ENCODE measurements at regions not wholly inside any gene's neighbourhood (a gene's known extent, or its start where the extent isn't known, plus 50 kb on each side); places are given as distances from the start of the nearest gene placed in this dataset.

- no peaks in the 10 kb centered on the region for H3K4me1 ChIP-seq (ENCODE audit: control insufficient read depth, low read length)
- H3K4me3 ChIP-seq (ENCODE audit: low read length), result no peak overlapping the region
- no peaks in the 10 kb centered on the region for H3K36me3 ChIP-seq (ENCODE audit: control insufficient read depth, low read length)
- no peaks in the 10 kb centered on the region for H3F3A ChIP-seq (ENCODE audit: control insufficient read depth, insufficient read depth)
- H3K79me2 ChIP-seq (ENCODE audit: control insufficient read depth, low read length), result no peaks in the 10 kb centered on the region
- no peak for TF ChIP-seq EZH2phosphoT487 (IDR thresholded peaks at IDR 0.05; ENCODE audit: borderline replicate concordance, low read length)
- no peak for TF ChIP-seq CTCF (IDR thresholded peaks at IDR 0.05; ENCODE audit: low read depth, low read length, poor library complexity, severe bottlenecking)
- no peaks in the 10 kb centered on the region for H3K9me3 ChIP-seq (ENCODE audit: control insufficient read depth, insufficient read depth, low read length)
- no peak overlapping the region for H3K4me2 ChIP-seq (ENCODE audit: low read length)
- H3K9me2 ChIP-seq (replicated peaks; ENCODE audit: control insufficient read depth, low read length), result no peaks in the 10 kb centered on the region
- H4K20me1 ChIP-seq (ENCODE audit: control insufficient read depth, insufficient read depth, low read depth, low read length), result no peaks in the 10 kb centered on the region
- H3K27me3 ChIP-seq (ENCODE audit: control insufficient read depth, low read length), result no peaks in the 10 kb centered on the region
- no peak overlapping the region for H3K27ac ChIP-seq (ENCODE audit: low read depth, low read length)
These were observed 151.7 kb upstream of the SAMSN1 start for GRCh38 chr21:14697769-14698168.

- TF ChIP-seq EZH2phosphoT487 (IDR thresholded peaks at IDR 0.05; ENCODE audit: borderline replicate concordance, low read length) (no peak), CTCF (IDR thresholded peaks at IDR 0.05; ENCODE audit: low read depth, low read length, poor library complexity, severe bottlenecking) (no peak)
- H3K4me2 ChIP-seq (ENCODE audit: low read length), result no peak overlapping the region
- H3K4me1 ChIP-seq (ENCODE audit: control insufficient read depth, low read length), result peaks cover 12% of the 10 kb centered on the region
- H3K79me2 ChIP-seq (ENCODE audit: control insufficient read depth, low read length), result no peaks in the 10 kb centered on the region
- H3K27ac ChIP-seq (ENCODE audit: low read depth, low read length), result no peak overlapping the region
- no peaks in the 10 kb centered on the region for H3K27me3 ChIP-seq (ENCODE audit: control insufficient read depth, low read length)
- no peaks in the 10 kb centered on the region for H3K9me3 ChIP-seq (ENCODE audit: control insufficient read depth, insufficient read depth, low read length)
- no peaks in the 10 kb centered on the region for H3F3A ChIP-seq (ENCODE audit: control insufficient read depth, insufficient read depth)
- no peaks in the 10 kb centered on the region for H3K9me2 ChIP-seq (replicated peaks; ENCODE audit: control insufficient read depth, low read length)
- H3K4me3 ChIP-seq (ENCODE audit: low read length), result no peak overlapping the region
- H4K20me1 ChIP-seq (ENCODE audit: control insufficient read depth, insufficient read depth, low read depth, low read length), result no peaks in the 10 kb centered on the region
- no peaks in the 10 kb centered on the region for H3K36me3 ChIP-seq (ENCODE audit: control insufficient read depth, low read length)
These were observed 148.7 kb upstream of the SAMSN1 start for GRCh38 chr21:14694817-14695216.

GRCh38 chr21:14693997-14694396, 147.9 kb upstream of the SAMSN1 start:
- no peak overlapping the region for H3K27ac ChIP-seq (ENCODE audit: low read depth, low read length)
- no peaks in the 10 kb centered on the region for H3K27me3 ChIP-seq (ENCODE audit: control insufficient read depth, low read length)
- H3K36me3 ChIP-seq (ENCODE audit: control insufficient read depth, low read length), result no peaks in the 10 kb centered on the region
- no peak overlapping the region for H3K4me3 ChIP-seq (ENCODE audit: low read length)
- no peaks in the 10 kb centered on the region for H3K9me2 ChIP-seq (replicated peaks; ENCODE audit: control insufficient read depth, low read length)
- H3K79me2 ChIP-seq (ENCODE audit: control insufficient read depth, low read length), result no peaks in the 10 kb centered on the region
- no peak overlapping the region for H3K4me2 ChIP-seq (ENCODE audit: low read length)
- TF ChIP-seq EZH2phosphoT487 (IDR thresholded peaks at IDR 0.05; ENCODE audit: borderline replicate concordance, low read length) (no peak), CTCF (IDR thresholded peaks at IDR 0.05; ENCODE audit: low read depth, low read length, poor library complexity, severe bottlenecking) (no peak)
- H3F3A ChIP-seq (ENCODE audit: control insufficient read depth, insufficient read depth), result no peaks in the 10 kb centered on the region
- H3K4me1 ChIP-seq (ENCODE audit: control insufficient read depth, low read length), result peaks cover 12% of the 10 kb centered on the region
- H3K9me3 ChIP-seq (ENCODE audit: control insufficient read depth, insufficient read depth, low read length), result no peaks in the 10 kb centered on the region
- H4K20me1 ChIP-seq (ENCODE audit: control insufficient read depth, insufficient read depth, low read depth, low read length), result no peaks in the 10 kb centered on the region

- Histone ChIP-seq H3K4me3 (ENCODE audit: low read length) (peak overlapping the region; percentile 20; the same call in 1 of the 2 replicates), H3K27me3 (ENCODE audit: control insufficient read depth, low read length) (no peaks in the 10 kb centered on the region), H3K4me1 (ENCODE audit: control insufficient read depth, low read length) (peaks cover 28% of the 10 kb centered on the region), H3F3A (ENCODE audit: control insufficient read depth, insufficient read depth) (no peaks in the 10 kb centered on the region), H3K9me3 (ENCODE audit: control insufficient read depth, insufficient read depth, low read length) (no peaks in the 10 kb centered on the region), H3K4me2 (ENCODE audit: low read length) (peak overlapping the region; percentile 48), H4K20me1 (ENCODE audit: control insufficient read depth, insufficient read depth, low read depth, low read length) (no peaks in the 10 kb centered on the region), H3K27ac (ENCODE audit: low read depth, low read length) (no peak overlapping the region), H3K36me3 (ENCODE audit: control insufficient read depth, low read length) (no peaks in the 10 kb centered on the region), H3K9me2 (replicated peaks; ENCODE audit: control insufficient read depth, low read length) (no peaks in the 10 kb centered on the region), H3K79me2 (ENCODE audit: control insufficient read depth, low read length) (no peaks in the 10 kb centered on the region)
- TF ChIP-seq CTCF (IDR thresholded peaks at IDR 0.05; ENCODE audit: low read depth, low read length, poor library complexity, severe bottlenecking) (no peak), EZH2phosphoT487 (IDR thresholded peaks at IDR 0.05; ENCODE audit: borderline replicate concordance, low read length) (no peak)
These were observed 145.8 kb upstream of the SAMSN1 start for GRCh38 chr21:14691914-14692313.
